ENCODE measurements at regions not wholly inside any gene's neighbourhood (a gene's known extent, or its start where the extent isn't known, plus 50 kb on each side); places are given as distances from the start of the nearest gene placed in this dataset.

- TF ChIP-seq, protein P1, sequence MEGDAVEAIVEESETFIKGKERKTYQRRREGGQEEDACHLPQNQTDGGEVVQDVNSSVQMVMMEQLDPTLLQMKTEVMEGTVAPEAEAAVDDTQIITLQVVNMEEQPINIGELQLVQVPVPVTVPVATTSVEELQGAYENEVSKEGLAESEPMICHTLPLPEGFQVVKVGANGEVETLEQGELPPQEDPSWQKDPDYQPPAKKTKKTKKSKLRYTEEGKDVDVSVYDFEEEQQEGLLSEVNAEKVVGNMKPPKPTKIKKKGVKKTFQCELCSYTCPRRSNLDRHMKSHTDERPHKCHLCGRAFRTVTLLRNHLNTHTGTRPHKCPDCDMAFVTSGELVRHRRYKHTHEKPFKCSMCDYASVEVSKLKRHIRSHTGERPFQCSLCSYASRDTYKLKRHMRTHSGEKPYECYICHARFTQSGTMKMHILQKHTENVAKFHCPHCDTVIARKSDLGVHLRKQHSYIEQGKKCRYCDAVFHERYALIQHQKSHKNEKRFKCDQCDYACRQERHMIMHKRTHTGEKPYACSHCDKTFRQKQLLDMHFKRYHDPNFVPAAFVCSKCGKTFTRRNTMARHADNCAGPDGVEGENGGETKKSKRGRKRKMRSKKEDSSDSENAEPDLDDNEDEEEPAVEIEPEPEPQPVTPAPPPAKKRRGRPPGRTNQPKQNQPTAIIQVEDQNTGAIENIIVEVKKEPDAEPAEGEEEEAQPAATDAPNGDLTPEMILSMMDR (IDR thresholded peaks at IDR 0.05; ENCODE audit: low read depth, low read length), result no peak
- Histone ChIP-seq H3K9me3 (ENCODE audit: control insufficient read depth, insufficient read depth, low read length) (peaks cover 30% of the 10 kb centered on the region), H3K4me3 (ENCODE audit: low read depth, low read length) (no peak overlapping the region), H3K27ac (ENCODE audit: low read depth, low read length) (no peak overlapping the region), H3K27me3 (ENCODE audit: control insufficient read depth, insufficient read depth, low read length) (no peaks in the 10 kb centered on the region)
- DNase-seq (ENCODE audit: low read depth, low spot score), result no peak
- POLR2A ChIA-PET, result no interaction called here
- CTCF ChIA-PET, result no interaction called here
These were observed 167.3 kb upstream of the IRX1 start for GRCh38 chr5:3428334-3428733.

GRCh38 chr5:3424946-3425345 lies 170.7 kb upstream of the IRX1 start:
- H3K27ac ChIP-seq (ENCODE audit: low read depth, low read length), result no peak overlapping the region
- no peaks in the 10 kb centered on the region for H3K27me3 ChIP-seq (ENCODE audit: control insufficient read depth, insufficient read depth, low read length)
- H3K9me3 ChIP-seq (ENCODE audit: control insufficient read depth, insufficient read depth, low read length), result peaks cover 29% of the 10 kb centered on the region
- TF ChIP-seq, protein P1 (IDR thresholded peaks at IDR 0.05; ENCODE audit: low read depth, low read length), result no peak
- H3K4me3 ChIP-seq (ENCODE audit: low read depth, low read length), result no peak overlapping the region
- CTCF ChIA-PET, result no interaction called here
- POLR2A ChIA-PET, result no interaction called here
- DNase-seq (ENCODE audit: low read depth, low spot score), result no peak

GRCh38 chr5:3417376-3417943 lies 178.2 kb upstream of the IRX1 start:
- POLR2A ChIA-PET, result no interaction called here
- Histone ChIP-seq H3K9me3 (ENCODE audit: control insufficient read depth, insufficient read depth, low read length) (peaks cover 53% of the 10 kb centered on the region), H3K27ac (ENCODE audit: low read depth, low read length) (no peak overlapping the region), H3K4me3 (ENCODE audit: low read depth, low read length) (no peak overlapping the region), H3K27me3 (ENCODE audit: control insufficient read depth, insufficient read depth, low read length) (no peaks in the 10 kb centered on the region)
- CTCF ChIA-PET, result no interaction called here
- no peak for DNase-seq (ENCODE audit: low read depth, low spot score)
- TF ChIP-seq, protein P1 (IDR thresholded peaks at IDR 0.05; ENCODE audit: low read depth, low read length), result no peak

- ChIA-PET POLR2A (no interaction called here), CTCF (no interaction called here)
- Histone ChIP-seq H3K4me3 (ENCODE audit: low read depth, low read length) (no peak overlapping the region), H3K27ac (ENCODE audit: low read depth, low read length) (no peak overlapping the region), H3K9me3 (ENCODE audit: control insufficient read depth, insufficient read depth, low read length) (peaks cover 38% of the 10 kb centered on the region), H3K27me3 (ENCODE audit: control insufficient read depth, insufficient read depth, low read length) (no peaks in the 10 kb centered on the region)
- TF ChIP-seq, protein P1 (IDR thresholded peaks at IDR 0.05; ENCODE audit: low read depth, low read length), result no peak
- no peak for DNase-seq (ENCODE audit: low read depth, low spot score)
These were observed 181.3 kb upstream of the IRX1 start for GRCh38 chr5:3414371-3414770.

GRCh38 chr5:3412146-3412545 lies 183.5 kb upstream of the IRX1 start:
- Histone ChIP-seq H3K4me3 (ENCODE audit: low read depth, low read length) (no peak overlapping the region), H3K27ac (ENCODE audit: low read depth, low read length) (no peak overlapping the region), H3K9me3 (ENCODE audit: control insufficient read depth, insufficient read depth, low read length) (peaks cover 23% of the 10 kb centered on the region), H3K27me3 (ENCODE audit: control insufficient read depth, insufficient read depth, low read length) (no peaks in the 10 kb centered on the region)
- TF ChIP-seq, protein P1 (IDR thresholded peaks at IDR 0.05; ENCODE audit: low read depth, low read length), result no peak
- POLR2A ChIA-PET, result no interaction called here
- no peak for DNase-seq (ENCODE audit: low read depth, low spot score)
- CTCF ChIA-PET, result no interaction called here
